ENCODE measurements at regions not wholly inside any gene's neighbourhood (a gene's known extent, or its start where the extent isn't known, plus 50 kb on each side); places are given as distances from the start of the nearest gene placed in this dataset.

DNA sequence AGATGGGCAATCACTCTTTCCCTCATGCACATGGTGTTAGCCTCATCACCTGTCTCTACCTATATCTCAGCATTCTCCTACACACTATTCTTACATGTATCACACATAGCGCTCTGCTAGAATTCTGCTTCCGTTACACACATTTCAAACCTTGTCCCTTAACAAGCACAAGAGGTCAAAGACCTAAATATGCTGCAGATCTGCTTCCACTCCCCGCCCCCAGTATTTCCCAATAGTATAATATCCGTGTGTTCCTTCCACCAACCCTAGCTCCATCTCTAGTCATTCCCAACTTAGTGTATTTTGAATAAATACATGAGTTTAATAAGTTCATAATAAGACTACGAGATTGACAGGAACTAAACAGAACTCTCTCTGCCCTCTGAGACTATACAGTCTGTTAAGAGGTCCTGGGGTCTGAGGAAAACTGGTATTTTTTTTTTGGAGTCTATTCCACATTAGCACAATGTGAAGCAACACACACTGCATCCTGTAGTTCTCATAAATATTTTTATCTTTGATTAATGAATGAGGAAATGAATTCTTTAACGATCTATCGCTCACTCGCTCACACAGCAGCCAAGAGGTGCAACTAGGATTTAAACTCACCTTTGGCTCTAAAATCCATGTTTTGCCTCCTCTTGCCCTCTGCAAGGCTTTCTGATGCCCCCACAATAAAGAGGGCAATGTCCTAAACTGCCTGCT lies 491.6 kb downstream of the QKI start:
- Histone ChIP-seq H2AFZ (no peak overlapping the region), H4K20me1 (ENCODE audit: insufficient read depth, poor library complexity, severe bottlenecking) (no peaks in the 10 kb centered on the region), H3K4me1 (ENCODE audit: insufficient read depth) (no peaks in the 10 kb centered on the region), H3K9me2 (replicated peaks; ENCODE audit: insufficient read depth) (no peaks in the 10 kb centered on the region), H3K79me2 (no peaks in the 10 kb centered on the region), H3K27ac (no peak overlapping the region), H3K36me3 (replicated peaks; ENCODE audit: insufficient read depth, low read depth) (no peaks in the 10 kb centered on the region), H3K4me2 (no peak overlapping the region), H3K9me3 (ENCODE audit: low read depth) (no peaks in the 10 kb centered on the region), H3K4me3 (no peak overlapping the region), H3K27me3 (no peaks in the 10 kb centered on the region)
- no peak for TF ChIP-seq EZH2phosphoT487 (IDR thresholded peaks at IDR 0.05; ENCODE audit: low read depth, severe bottlenecking, unreplicated experiment)
- no peak for TF ChIP-seq EZH2 (IDR thresholded peaks at IDR 0.05; ENCODE audit: borderline replicate concordance)
- TF ChIP-seq, protein P1, sequence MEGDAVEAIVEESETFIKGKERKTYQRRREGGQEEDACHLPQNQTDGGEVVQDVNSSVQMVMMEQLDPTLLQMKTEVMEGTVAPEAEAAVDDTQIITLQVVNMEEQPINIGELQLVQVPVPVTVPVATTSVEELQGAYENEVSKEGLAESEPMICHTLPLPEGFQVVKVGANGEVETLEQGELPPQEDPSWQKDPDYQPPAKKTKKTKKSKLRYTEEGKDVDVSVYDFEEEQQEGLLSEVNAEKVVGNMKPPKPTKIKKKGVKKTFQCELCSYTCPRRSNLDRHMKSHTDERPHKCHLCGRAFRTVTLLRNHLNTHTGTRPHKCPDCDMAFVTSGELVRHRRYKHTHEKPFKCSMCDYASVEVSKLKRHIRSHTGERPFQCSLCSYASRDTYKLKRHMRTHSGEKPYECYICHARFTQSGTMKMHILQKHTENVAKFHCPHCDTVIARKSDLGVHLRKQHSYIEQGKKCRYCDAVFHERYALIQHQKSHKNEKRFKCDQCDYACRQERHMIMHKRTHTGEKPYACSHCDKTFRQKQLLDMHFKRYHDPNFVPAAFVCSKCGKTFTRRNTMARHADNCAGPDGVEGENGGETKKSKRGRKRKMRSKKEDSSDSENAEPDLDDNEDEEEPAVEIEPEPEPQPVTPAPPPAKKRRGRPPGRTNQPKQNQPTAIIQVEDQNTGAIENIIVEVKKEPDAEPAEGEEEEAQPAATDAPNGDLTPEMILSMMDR (IDR thresholded peaks at IDR 0.05; ENCODE audit: poor library complexity), result no peak
- WGBS (ENCODE audit: low lambda C conversion rate, missing lambda C conversion rate), result 92% methylated on average over 8 of the region's 8 CpGs
- DNase-seq (ENCODE audit: low spot score), result no peak

DNA sequence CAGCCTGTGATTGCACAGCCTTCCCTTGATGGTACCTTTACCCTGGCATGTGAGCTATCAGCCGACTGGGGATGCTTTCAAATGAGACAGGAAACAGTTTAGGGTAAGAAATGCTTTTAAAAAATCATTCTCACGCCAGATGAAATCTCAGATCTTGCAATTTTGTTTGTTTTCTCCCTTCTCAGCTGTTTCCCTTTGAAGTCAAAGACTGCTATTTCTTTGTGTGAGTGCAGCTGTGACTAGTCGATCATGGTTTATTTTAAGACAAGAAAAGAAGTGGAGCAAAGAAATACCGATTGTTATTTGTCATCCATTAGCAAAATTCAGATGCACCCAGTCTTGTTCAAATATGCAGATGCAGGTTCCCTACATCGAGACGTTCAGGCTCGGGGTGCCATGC lies 489.7 kb downstream of the QKI start:
- no peak overlapping the region for H3K4me3 ChIP-seq
- no peaks in the 10 kb centered on the region for H4K20me1 ChIP-seq (ENCODE audit: insufficient read depth, poor library complexity, severe bottlenecking)
- no peak overlapping the region for H3K27ac ChIP-seq
- H3K4me1 ChIP-seq (ENCODE audit: insufficient read depth), result no peaks in the 10 kb centered on the region
- no peaks in the 10 kb centered on the region for H3K79me2 ChIP-seq
- H3K4me2 ChIP-seq, result no peak overlapping the region
- WGBS (ENCODE audit: low lambda C conversion rate, missing lambda C conversion rate), result 66% methylated on average over 7 of the region's 7 CpGs
- no peak overlapping the region for H2AFZ ChIP-seq
- TF ChIP-seq EZH2phosphoT487 (IDR thresholded peaks at IDR 0.05; ENCODE audit: low read depth, severe bottlenecking, unreplicated experiment), result no peak
- TF ChIP-seq, protein P1 (IDR thresholded peaks at IDR 0.05; ENCODE audit: poor library complexity), result no peak
- TF ChIP-seq EZH2 (IDR thresholded peaks at IDR 0.05; ENCODE audit: borderline replicate concordance), result no peak
- no peak for DNase-seq (ENCODE audit: low spot score)
- H3K36me3 ChIP-seq (replicated peaks; ENCODE audit: insufficient read depth, low read depth), result no peaks in the 10 kb centered on the region
- H3K27me3 ChIP-seq, result no peaks in the 10 kb centered on the region
- no peaks in the 10 kb centered on the region for H3K9me2 ChIP-seq (replicated peaks; ENCODE audit: insufficient read depth)
- H3K9me3 ChIP-seq (ENCODE audit: low read depth), result no peaks in the 10 kb centered on the region

DNA sequence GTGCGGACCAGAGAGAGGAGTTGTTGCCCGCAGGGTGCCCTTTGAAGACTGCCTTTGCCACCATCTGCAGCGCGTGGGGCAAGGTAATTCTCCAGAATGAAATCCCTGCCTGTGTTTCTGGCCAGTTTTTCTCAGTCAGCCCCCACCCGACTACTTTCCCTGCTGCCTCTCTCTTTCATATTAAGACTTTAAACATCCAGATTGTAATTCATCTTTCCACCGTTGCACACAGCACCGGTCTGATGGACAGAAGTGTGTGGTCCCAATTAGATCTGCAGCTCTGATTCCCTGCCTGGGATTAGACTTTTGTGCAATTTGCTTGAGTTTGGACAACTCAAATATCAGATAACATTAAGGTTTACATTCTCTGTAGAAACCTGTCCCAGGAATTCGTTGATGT lies 489.0 kb downstream of the QKI start:
- Histone ChIP-seq H3K27ac (no peak overlapping the region), H3K4me1 (ENCODE audit: insufficient read depth) (no peaks in the 10 kb centered on the region), H3K4me3 (no peak overlapping the region), H3K36me3 (replicated peaks; ENCODE audit: insufficient read depth, low read depth) (no peaks in the 10 kb centered on the region), H3K27me3 (no peaks in the 10 kb centered on the region), H3K79me2 (no peaks in the 10 kb centered on the region), H3K4me2 (no peak overlapping the region), H4K20me1 (ENCODE audit: insufficient read depth, poor library complexity, severe bottlenecking) (no peaks in the 10 kb centered on the region), H3K9me2 (replicated peaks; ENCODE audit: insufficient read depth) (no peaks in the 10 kb centered on the region), H2AFZ (no peak overlapping the region), H3K9me3 (ENCODE audit: low read depth) (no peaks in the 10 kb centered on the region)
- TF ChIP-seq, protein P1 (IDR thresholded peaks at IDR 0.05; ENCODE audit: poor library complexity), result no peak
- TF ChIP-seq EZH2phosphoT487 (IDR thresholded peaks at IDR 0.05; ENCODE audit: low read depth, severe bottlenecking, unreplicated experiment), result no peak
- no peak for TF ChIP-seq EZH2 (IDR thresholded peaks at IDR 0.05; ENCODE audit: borderline replicate concordance)
- WGBS (ENCODE audit: low lambda C conversion rate, missing lambda C conversion rate), result 83% methylated on average over 8 of the region's 8 CpGs
- no peak for DNase-seq (ENCODE audit: low spot score)
